ENCODE measurements at regions not wholly inside any gene's neighbourhood (a gene's known extent, or its start where the extent isn't known, plus 50 kb on each side); places are given as distances from the start of the nearest gene placed in this dataset.
A peak's percentile ranks its signal among the peaks of the same experiment; 100 is the strongest.

DNA sequence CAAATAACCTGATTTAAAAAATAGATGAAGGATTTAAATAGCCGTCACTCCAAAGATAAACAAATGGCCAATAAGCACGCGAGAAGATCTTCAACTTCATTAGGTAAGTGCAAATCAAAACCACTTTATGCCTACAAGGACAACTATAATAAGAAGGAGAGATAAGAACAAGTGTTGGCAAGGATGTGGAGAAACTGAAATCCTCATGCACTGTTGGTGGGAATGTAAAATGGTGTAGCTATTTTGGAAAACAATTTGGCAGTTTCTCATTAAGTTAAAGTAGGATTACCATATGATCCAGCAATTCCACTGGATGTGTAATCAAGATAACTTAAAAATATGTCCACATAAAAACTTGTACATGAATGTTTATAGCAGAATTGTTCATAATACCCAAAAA is 64.1 kb downstream of the CXCL12 start:
- Histone ChIP-seq H3K27me3 (no peaks in the 10 kb centered on the region), H3K27ac (no peak overlapping the region), H3K9me3 (no peaks in the 10 kb centered on the region), H3K4me1 (no peaks in the 10 kb centered on the region), H3K4me3 (no peak overlapping the region), H3K36me3 (no peaks in the 10 kb centered on the region)
- TF ChIP-seq, protein P1, sequence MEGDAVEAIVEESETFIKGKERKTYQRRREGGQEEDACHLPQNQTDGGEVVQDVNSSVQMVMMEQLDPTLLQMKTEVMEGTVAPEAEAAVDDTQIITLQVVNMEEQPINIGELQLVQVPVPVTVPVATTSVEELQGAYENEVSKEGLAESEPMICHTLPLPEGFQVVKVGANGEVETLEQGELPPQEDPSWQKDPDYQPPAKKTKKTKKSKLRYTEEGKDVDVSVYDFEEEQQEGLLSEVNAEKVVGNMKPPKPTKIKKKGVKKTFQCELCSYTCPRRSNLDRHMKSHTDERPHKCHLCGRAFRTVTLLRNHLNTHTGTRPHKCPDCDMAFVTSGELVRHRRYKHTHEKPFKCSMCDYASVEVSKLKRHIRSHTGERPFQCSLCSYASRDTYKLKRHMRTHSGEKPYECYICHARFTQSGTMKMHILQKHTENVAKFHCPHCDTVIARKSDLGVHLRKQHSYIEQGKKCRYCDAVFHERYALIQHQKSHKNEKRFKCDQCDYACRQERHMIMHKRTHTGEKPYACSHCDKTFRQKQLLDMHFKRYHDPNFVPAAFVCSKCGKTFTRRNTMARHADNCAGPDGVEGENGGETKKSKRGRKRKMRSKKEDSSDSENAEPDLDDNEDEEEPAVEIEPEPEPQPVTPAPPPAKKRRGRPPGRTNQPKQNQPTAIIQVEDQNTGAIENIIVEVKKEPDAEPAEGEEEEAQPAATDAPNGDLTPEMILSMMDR (IDR thresholded peaks at IDR 0.05): no peak
- no peak for ATAC-seq
- no peak for DNase-seq
- intact Hi-C loops (cut with DNase I): no loop called here

DNA sequence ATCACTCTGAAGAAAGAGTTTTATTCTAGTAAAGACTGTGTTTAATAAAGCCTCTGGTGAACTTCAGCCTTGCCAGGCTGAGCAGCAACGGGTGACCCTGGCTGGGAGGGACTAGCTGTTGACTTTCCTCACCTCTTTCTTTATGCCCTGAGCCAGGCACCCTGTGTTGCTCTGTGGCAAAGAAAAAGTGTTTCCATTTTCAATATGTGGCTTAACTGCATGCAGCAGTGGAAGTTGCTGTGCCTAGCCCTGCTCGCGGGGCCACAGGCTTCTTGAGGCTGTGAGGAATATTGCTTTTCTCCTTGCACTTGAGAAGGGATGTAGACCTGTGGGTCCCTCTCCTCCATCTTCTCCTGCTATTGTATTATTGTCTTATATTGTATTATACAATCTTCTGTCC is 67.0 kb downstream of the CXCL12 start:
- no peak for DNase-seq
- Histone ChIP-seq H3K4me1 (no peaks in the 10 kb centered on the region), H3K9me3 (no peaks in the 10 kb centered on the region), H3K36me3 (no peaks in the 10 kb centered on the region), H3K27me3 (no peaks in the 10 kb centered on the region), H3K4me3 (no peak overlapping the region), H3K27ac (no peak overlapping the region)
- TF ChIP-seq, protein P1 (IDR thresholded peaks at IDR 0.05): no peak
- no peak for ATAC-seq
- intact Hi-C loops (cut with DNase I): no loop called here

DNA sequence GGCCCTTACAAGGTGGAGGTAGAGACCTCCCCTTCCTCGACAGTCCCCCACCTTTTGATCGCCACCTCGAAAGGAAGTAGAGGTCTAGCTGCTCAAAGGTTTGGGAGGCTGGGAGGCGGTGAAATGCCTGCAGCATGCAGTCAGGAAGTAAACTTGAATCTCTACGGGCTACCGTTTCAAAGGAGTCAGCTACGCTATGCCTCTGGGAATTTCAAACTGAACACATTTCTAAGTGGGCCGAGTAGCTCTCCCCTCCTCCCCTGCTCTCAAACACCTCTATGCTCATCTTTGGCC is 68.0 kb downstream of the CXCL12 start:
- intact Hi-C loops (cut with DNase I): no loop called here

DNA sequence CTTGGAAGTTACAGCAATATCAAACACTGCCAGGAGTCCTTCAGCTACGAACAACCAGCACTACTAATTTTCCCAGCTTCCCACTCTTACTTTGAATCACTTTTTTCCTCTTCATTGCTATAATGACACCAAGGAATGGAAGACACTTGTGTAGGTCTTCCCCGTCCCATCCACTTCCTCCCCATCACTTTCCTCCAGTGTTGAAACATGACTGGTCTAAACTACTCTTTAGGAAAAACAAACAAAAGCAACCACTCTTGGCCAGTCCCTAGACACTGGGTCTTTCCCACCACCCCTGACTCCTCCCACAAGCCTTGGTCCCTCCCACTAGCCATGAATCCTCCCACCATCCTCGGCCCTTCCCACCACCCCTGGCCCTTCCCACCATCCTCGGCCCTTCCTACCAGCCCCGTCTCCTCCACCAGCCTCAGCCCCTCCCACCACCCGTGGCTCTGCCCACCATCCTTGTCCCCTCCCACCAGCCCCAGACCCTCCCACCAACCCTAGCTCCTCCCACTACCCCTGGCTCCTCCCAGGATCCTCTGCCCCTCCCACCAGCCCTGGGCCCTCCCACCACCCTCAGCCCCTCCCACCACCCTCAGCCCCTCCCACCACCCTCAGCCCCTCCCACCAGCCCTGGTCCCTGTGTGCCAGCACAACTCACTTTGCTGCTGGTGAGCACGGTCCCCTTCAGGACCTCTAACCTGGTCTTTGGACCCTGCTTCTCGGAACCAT is 68.5 kb downstream of the CXCL12 start:
- Histone ChIP-seq H3K27me3 (no peaks in the 10 kb centered on the region), H3K4me1 (no peaks in the 10 kb centered on the region), H3K9me3 (no peaks in the 10 kb centered on the region), H3K27ac (no peak overlapping the region), H3K36me3 (no peaks in the 10 kb centered on the region), H3K4me3 (no peak overlapping the region)
- TF ChIP-seq, protein P1 (IDR thresholded peaks at IDR 0.05): no peak
- DNase-seq (no peak), ATAC-seq (peak; percentile 57)
- intact Hi-C loops (cut with DNase I): no loop called here

More for the DNA sequence above, 68.0 kb downstream of the CXCL12 start:
- no peak for ATAC-seq
- no peak overlapping the region for H3K27ac ChIP-seq
- TF ChIP-seq, protein P1 (IDR thresholded peaks at IDR 0.05): no peak
- no peaks in the 10 kb centered on the region for H3K9me3 ChIP-seq
- no peaks in the 10 kb centered on the region for H3K36me3 ChIP-seq
- no peak overlapping the region for H3K4me3 ChIP-seq
- H3K4me1 ChIP-seq: no peaks in the 10 kb centered on the region
- no peak for DNase-seq
- no peaks in the 10 kb centered on the region for H3K27me3 ChIP-seq

DNA sequence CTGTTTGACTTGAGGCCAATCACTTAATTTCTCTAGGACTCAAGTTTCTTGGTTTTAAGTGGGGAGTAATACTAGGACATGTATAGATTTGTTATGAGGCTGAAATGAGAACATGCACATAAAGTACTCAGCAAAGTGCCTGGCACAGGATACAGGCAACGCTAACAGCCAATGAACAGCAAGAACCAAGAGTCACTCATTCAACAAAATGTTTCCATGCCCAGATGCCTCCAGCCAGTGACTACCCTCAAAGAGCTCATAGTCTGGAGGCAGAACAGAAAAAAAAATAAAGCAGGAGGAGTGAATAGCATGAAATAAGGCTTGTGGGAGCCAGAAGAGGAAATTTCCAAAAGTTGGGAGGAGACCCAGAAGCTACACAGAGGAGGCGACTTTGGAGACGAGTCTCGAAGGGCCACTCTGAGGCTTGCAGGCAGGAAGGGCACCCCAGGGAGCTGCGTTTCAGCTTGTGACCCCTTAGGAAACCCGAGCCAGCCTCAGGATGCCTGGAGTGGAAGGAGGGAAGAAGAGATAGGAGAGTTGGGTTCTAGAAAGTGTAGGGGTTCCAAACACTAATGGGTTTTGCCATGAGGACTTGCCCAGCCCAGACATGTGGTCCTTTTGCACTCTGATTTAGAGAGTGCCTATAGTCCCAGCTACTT is 70.0 kb downstream of the CXCL12 start:
- no peak for DNase-seq
- Histone ChIP-seq H3K4me1 (no peaks in the 10 kb centered on the region), H3K4me3 (no peak overlapping the region), H3K27ac (no peak overlapping the region), H3K36me3 (no peaks in the 10 kb centered on the region), H3K27me3 (no peaks in the 10 kb centered on the region), H3K9me3 (no peaks in the 10 kb centered on the region)
- TF ChIP-seq, protein P1 (IDR thresholded peaks at IDR 0.05): no peak
- intact Hi-C loops (cut with DNase I): no loop called here
- no peak for ATAC-seq
